NCI-H2227 (cell line): ENCODE measurements at regions not wholly inside any gene's neighbourhood (a gene's known extent, or its start where the extent isn't known, plus 50 kb on each side); places are given as distances from the start of the nearest gene placed in this dataset.
"Not testable (repeated sequence)": the region's sequence is repeated elsewhere in the genome, so short reads cannot be mapped to it uniquely, and the experiment has no call there.

ENCODE experiments used
- DNase-seq: peaks from one replicate; lab custom pipeline; 2025; ENCODE audit not compliant: unreplicated experiment; lab: John Stamatoyannopoulos, UW

- DNase-seq = no peak
Measured at GRCh38 chr13:76300688-76301087, 585.5 kb downstream of the KCTD12 start.

GRCh38 chr13:76297331-76297730 lies 588.9 kb downstream of the KCTD12 start:
- no peak for DNase-seq

GRCh38 chr13:76296751-76297150 lies 589.5 kb downstream of the KCTD12 start:
- DNase-seq = no peak

GRCh38 chr13:76295020-76295419 lies 591.2 kb downstream of the KCTD12 start:
- not testable (repeated sequence) for DNase-seq

GRCh38 chr13:76293751-76294150 lies 592.5 kb downstream of the KCTD12 start:
- no peak for DNase-seq

GRCh38 chr13:76293346-76293745 lies 592.9 kb downstream of the KCTD12 start:
- no peak for DNase-seq

GRCh38 chr13:76292726-76293125 lies 593.5 kb downstream of the KCTD12 start:
- DNase-seq = no peak

- DNase-seq = no peak
Measured at GRCh38 chr13:76292031-76292430, 594.2 kb downstream of the KCTD12 start.

GRCh38 chr13:76289558-76289957 lies 596.6 kb downstream of the KCTD12 start:
- no peak for DNase-seq

- DNase-seq = no peak
Measured at GRCh38 chr13:76286178-76286577, 600.0 kb downstream of the KCTD12 start.

GRCh38 chr13:76285463-76285862 lies 600.7 kb downstream of the KCTD12 start:
- DNase-seq = no peak

GRCh38 chr13:76279766-76280165 lies 606.4 kb downstream of the KCTD12 start:
- DNase-seq = not testable (repeated sequence)

- no peak for DNase-seq
Measured at GRCh38 chr13:76271728-76272232, 614.4 kb downstream of the KCTD12 start.

- DNase-seq = not testable (repeated sequence)
Measured at GRCh38 chr13:76268307-76268706, 617.9 kb downstream of the KCTD12 start.

GRCh38 chr13:76267216-76267615 lies 619.0 kb downstream of the KCTD12 start:
- no peak for DNase-seq

GRCh38 chr13:76266561-76266960 lies 619.6 kb downstream of the KCTD12 start:
- DNase-seq = no peak

- DNase-seq = no peak
Measured at GRCh38 chr13:76250211-76250610, 614.1 kb downstream of the LMO7 start.

GRCh38 chr13:76245920-76246319 lies 609.8 kb downstream of the LMO7 start:
- no peak for DNase-seq

- DNase-seq = no peak
Measured at GRCh38 chr13:76245211-76245610, 609.1 kb downstream of the LMO7 start.

- not testable (repeated sequence) for DNase-seq
Measured at GRCh38 chr13:76243120-76243519, 607.0 kb downstream of the LMO7 start.

- no peak for DNase-seq
Measured at GRCh38 chr13:76239031-76239680, 603.0 kb downstream of the LMO7 start.

GRCh38 chr13:76231522-76232167 lies 595.5 kb downstream of the LMO7 start:
- no peak for DNase-seq

- DNase-seq = no peak
Measured at GRCh38 chr13:76229281-76229680, 593.2 kb downstream of the LMO7 start.
